ENCODE measurements at regions not wholly inside any gene's neighbourhood (a gene's known extent, or its start where the extent isn't known, plus 50 kb on each side); places are given as distances from the start of the nearest gene placed in this dataset.

DNA sequence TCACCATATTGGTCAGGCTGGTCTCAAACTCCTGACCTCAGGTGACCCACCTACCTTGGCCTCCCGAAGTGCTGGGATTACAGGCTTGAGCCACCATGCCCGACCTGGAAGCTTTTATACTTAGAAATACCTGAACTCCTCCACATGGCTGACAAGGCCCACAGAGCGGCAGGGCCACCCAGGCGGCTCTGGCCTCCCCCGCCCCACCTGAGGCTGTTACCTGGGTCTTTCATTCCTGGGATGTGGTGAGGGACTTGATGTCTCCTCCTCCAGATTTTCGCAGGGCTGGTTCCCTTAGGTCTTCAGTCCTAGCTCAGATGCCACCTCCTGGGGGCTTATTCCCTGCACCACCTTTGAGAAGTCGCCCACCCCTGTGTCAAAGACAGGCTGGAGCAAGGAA lies 152.1 kb downstream of the LY86 start:
- H3K9ac ChIP-seq (ENCODE audit: insufficient read depth in 1 of 2, low read depth in 2 of 2, low read length in 2 of 2): no peak overlapping the region
- H3K4me1 ChIP-seq (replicated peaks in 1 of 2; ENCODE audit: control insufficient read depth in 2 of 2, insufficient read depth in 2 of 2, low read length in 2 of 2): peaks cover 14% of the 10 kb centered on the region in 2 experiments; a peak in 4 of 5 replicates
- ATAC-seq (no peak), FAIRE-seq (no peak), DNase-seq (ENCODE audit: extremely low read depth in 1 of 4, low spot score in 3 of 4) (no peak)
- H3K9me1 ChIP-seq (ENCODE audit: control insufficient read depth, insufficient read depth, low read length): no peaks in the 10 kb centered on the region
- H3K9me3 ChIP-seq (replicated peaks; ENCODE audit: control insufficient read depth, insufficient read depth, low read depth, low read length): no peaks in the 10 kb centered on the region
- H2AFZ ChIP-seq (ENCODE audit: low read depth, low read length): no peak overlapping the region
- H3K4me2 ChIP-seq (ENCODE audit: insufficient read depth, low read length): no peak overlapping the region
- no peaks in the 10 kb centered on the region for H3K79me2 ChIP-seq (ENCODE audit: control insufficient read depth, insufficient read depth, low read length)
- BruUV-seq (replicated peaks): no TSS peak
- CTCF ChIA-PET (ENCODE audit: low intra/inter-chr PET ratio): no interaction called here
- H3K27ac ChIP-seq (ENCODE audit: extremely low read depth, low read depth, low read length): no peak overlapping the region
- no peak overlapping the region for H3K4me3 ChIP-seq
- H3K27me3 ChIP-seq (ENCODE audit: control insufficient read depth in 2 of 2, insufficient read depth in 2 of 2, low read length in 2 of 2): no peaks in the 10 kb centered on the region; a peak in 1 of 5 replicates
- POLR2A ChIA-PET: interaction anchor here (0.6 to 2.2 kb wide), 2 partner anchors 8 to 9 kb away, joined by 3 to 9 read pairs; no protein-coding TSS in a partner anchor
- intact Hi-C loops (cut with micrococcal nuclease): no loop called here
- in situ Hi-C loops (cut with MboI): no loop called here
- TF ChIP-seq, protein P1, sequence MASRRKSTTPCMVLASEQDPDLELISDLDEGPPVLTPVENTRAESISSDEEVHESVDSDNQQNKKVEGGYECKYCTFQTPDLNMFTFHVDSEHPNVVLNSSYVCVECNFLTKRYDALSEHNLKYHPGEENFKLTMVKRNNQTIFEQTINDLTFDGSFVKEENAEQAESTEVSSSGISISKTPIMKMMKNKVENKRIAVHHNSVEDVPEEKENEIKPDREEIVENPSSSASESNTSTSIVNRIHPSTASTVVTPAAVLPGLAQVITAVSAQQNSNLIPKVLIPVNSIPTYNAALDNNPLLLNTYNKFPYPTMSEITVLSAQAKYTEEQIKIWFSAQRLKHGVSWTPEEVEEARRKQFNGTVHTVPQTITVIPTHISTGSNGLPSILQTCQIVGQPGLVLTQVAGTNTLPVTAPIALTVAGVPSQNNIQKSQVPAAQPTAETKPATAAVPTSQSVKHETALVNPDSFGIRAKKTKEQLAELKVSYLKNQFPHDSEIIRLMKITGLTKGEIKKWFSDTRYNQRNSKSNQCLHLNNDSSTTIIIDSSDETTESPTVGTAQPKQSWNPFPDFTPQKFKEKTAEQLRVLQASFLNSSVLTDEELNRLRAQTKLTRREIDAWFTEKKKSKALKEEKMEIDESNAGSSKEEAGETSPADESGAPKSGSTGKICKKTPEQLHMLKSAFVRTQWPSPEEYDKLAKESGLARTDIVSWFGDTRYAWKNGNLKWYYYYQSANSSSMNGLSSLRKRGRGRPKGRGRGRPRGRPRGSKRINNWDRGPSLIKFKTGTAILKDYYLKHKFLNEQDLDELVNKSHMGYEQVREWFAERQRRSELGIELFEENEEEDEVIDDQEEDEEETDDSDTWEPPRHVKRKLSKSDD (conservative IDR thresholded peaks at IDR 0.05; ENCODE audit: low read length): no peak
- TF ChIP-seq, protein P2, sequence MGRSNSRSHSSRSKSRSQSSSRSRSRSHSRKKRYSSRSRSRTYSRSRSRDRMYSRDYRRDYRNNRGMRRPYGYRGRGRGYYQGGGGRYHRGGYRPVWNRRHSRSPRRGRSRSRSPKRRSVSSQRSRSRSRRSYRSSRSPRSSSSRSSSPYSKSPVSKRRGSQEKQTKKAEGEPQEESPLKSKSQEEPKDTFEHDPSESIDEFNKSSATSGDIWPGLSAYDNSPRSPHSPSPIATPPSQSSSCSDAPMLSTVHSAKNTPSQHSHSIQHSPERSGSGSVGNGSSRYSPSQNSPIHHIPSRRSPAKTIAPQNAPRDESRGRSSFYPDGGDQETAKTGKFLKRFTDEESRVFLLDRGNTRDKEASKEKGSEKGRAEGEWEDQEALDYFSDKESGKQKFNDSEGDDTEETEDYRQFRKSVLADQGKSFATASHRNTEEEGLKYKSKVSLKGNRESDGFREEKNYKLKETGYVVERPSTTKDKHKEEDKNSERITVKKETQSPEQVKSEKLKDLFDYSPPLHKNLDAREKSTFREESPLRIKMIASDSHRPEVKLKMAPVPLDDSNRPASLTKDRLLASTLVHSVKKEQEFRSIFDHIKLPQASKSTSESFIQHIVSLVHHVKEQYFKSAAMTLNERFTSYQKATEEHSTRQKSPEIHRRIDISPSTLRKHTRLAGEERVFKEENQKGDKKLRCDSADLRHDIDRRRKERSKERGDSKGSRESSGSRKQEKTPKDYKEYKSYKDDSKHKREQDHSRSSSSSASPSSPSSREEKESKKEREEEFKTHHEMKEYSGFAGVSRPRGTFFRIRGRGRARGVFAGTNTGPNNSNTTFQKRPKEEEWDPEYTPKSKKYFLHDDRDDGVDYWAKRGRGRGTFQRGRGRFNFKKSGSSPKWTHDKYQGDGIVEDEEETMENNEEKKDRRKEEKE (IDR thresholded peaks at IDR 0.05; ENCODE audit: borderline replicate concordance in 1 of 2, control insufficient read depth in 1 of 2, low read depth in 2 of 2, low read length in 1 of 2): no peak
- TF ChIP-seq TSC22D4 (tag; IDR thresholded peaks at IDR 0.05) (no peak), MAZ (CRISPR knock-in tag; conservative IDR thresholded peaks at IDR 0.05 in 1 of 2, IDR thresholded peaks at IDR 0.05 in 1 of 2) (no peak), E2F4 (CRISPR knock-in tag; IDR thresholded peaks at IDR 0.05; ENCODE audit: low read depth) (no peak)
- WGBS (ENCODE audit: insufficient coverage, low coverage, missing lambda C conversion rate): 39% methylated on average over 7 of the region's 7 CpGs
- H3K36me3 ChIP-seq (ENCODE audit: control insufficient read depth, insufficient read depth, low read length): no peaks in the 10 kb centered on the region
- H4K20me1 ChIP-seq (replicated peaks; ENCODE audit: control insufficient read depth, insufficient read depth, low read length): no peaks in the 10 kb centered on the region

Measured in K562 (cell line).